Sigmoid colon (tissue), 3 donors: ENCODE measurements at regions not wholly inside any gene's neighbourhood (a gene's known extent, or its start where the extent isn't known, plus 50 kb on each side); places are given as distances from the start of the nearest gene placed in this dataset.

ENCODE experiments used
- CTCF ChIP-seq, 4 experiments: fragments of 450-650 bp in 3 of 4; fragments of 200-600 bp in 1 of 4; IDR thresholded peaks; one replicate each; pipeline ENCODE4 v1.5.1; 2016 to 2019; ENCODE audit warnings: antibody characterized with exemption in 4 of 4, mild to moderate bottlenecking in 3 of 4, moderate library complexity in 2 of 4
- POLR2A ChIP-seq, 2 donors: fragments of 450-650 bp; IDR thresholded peaks; one replicate each; pipeline ENCODE4 v1.6.1; 2016; ENCODE audit warnings: antibody characterized with exemption in 2 of 2, mild to moderate bottlenecking in 2 of 2, moderate library complexity in 2 of 2

- TF ChIP-seq CTCF (IDR thresholded peaks at IDR 0.05) (no peak), POLR2A (IDR thresholded peaks at IDR 0.05) (no peak)
Measured at GRCh38 chr2:126446106-126446695, 209.8 kb upstream of the GYPC start.
